ENCODE measurements at regions not wholly inside any gene's neighbourhood (a gene's known extent, or its start where the extent isn't known, plus 50 kb on each side); places are given as distances from the start of the nearest gene placed in this dataset.

GRCh38 chr15:95988574-95988887 is 342.0 kb upstream of the NR2F2 start:
- H3K27ac ChIP-seq, result no peak overlapping the region
- TF ChIP-seq ZFX (IDR thresholded peaks at IDR 0.05; ENCODE audit: borderline replicate concordance), result no peak
- no peak for TF ChIP-seq CTCF (IDR thresholded peaks at IDR 0.05)

- H3K27ac ChIP-seq, result no peak overlapping the region
- TF ChIP-seq ZFX (IDR thresholded peaks at IDR 0.05; ENCODE audit: borderline replicate concordance) (no peak), CTCF (IDR thresholded peaks at IDR 0.05) (no peak)
Measured at GRCh38 chr15:95989392-95989791, 341.1 kb upstream of the NR2F2 start.

- H3K27ac ChIP-seq, result no peak overlapping the region
- TF ChIP-seq ZFX (IDR thresholded peaks at IDR 0.05; ENCODE audit: borderline replicate concordance), result no peak
- no peak for TF ChIP-seq CTCF (IDR thresholded peaks at IDR 0.05)
Measured at GRCh38 chr15:95990833-95991232, 339.7 kb upstream of the NR2F2 start.

GRCh38 chr15:95994418-95994817 is 336.1 kb upstream of the NR2F2 start:
- TF ChIP-seq CTCF (IDR thresholded peaks at IDR 0.05), result no peak
- no peak for TF ChIP-seq ZFX (IDR thresholded peaks at IDR 0.05; ENCODE audit: borderline replicate concordance)
- H3K27ac ChIP-seq, result no peak overlapping the region

- no peak for TF ChIP-seq CTCF (IDR thresholded peaks at IDR 0.05)
- TF ChIP-seq ZFX (IDR thresholded peaks at IDR 0.05; ENCODE audit: borderline replicate concordance), result no peak
- no peak overlapping the region for H3K27ac ChIP-seq
Measured at GRCh38 chr15:95995375-95996168, 334.9 kb upstream of the NR2F2 start.

- TF ChIP-seq ZFX (IDR thresholded peaks at IDR 0.05; ENCODE audit: borderline replicate concordance), result no peak
- no peak for TF ChIP-seq CTCF (IDR thresholded peaks at IDR 0.05)
- H3K27ac ChIP-seq, result no peak overlapping the region
Measured at GRCh38 chr15:95996494-95996893, 334.0 kb upstream of the NR2F2 start.

- no peak for TF ChIP-seq CTCF (IDR thresholded peaks at IDR 0.05)
- TF ChIP-seq ZFX (IDR thresholded peaks at IDR 0.05; ENCODE audit: borderline replicate concordance), result no peak
- H3K27ac ChIP-seq, result no peak overlapping the region
Measured at GRCh38 chr15:95998935-95999334, 331.6 kb upstream of the NR2F2 start.

Data from 22Rv1 (cell line).